ENCODE measurements at regions not wholly inside any gene's neighbourhood (a gene's known extent, or its start where the extent isn't known, plus 50 kb on each side); places are given as distances from the start of the nearest gene placed in this dataset.

DNA sequence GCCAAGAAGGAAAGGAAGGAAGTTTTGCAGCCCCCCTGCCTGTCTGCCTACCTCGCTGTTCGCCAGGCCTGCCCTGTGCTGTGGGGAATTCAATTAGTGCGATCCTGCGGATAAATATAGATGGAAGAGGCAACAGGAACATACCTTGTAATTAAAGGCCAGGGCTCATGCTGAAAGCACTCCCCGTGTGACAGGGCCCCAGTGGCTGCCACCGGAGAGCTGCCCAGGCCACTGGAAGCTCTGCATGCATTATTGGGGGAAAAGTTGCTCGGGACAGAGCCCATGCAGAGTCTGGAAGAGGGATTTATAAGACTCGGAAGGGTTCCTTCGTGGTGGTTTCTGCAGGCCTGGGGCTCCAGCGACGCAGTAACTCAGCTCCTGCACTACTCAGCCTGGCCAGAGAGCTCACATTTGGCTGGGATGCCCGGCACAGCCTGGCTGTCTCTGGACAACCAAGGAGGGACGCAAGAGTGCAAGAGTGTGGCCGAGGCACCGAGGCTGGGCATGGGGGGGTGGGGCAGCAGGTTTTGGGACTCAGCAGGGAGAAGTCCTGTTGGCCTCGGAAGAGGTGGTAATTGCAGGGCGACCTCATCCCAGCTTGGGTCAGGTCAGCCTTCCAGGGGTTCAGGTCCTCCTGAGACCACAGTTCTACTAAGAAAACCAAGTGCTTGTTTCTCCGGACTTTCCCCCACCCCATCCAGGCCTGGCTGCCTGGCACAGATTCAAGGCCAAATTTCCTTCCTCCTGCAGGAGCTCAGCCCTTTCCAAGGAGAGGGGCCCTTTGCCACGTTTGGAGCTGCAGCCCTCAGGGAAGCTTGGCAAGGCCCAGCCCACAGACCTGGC, 68.1 kb upstream of the GGTA1 start:
- no peak overlapping the region for H3K9ac ChIP-seq (ENCODE audit: low read depth, low read length, poor library complexity, severe bottlenecking)
- H4K20me1 ChIP-seq (ENCODE audit: insufficient read depth, low read length, poor library complexity, severe bottlenecking) = no peaks in the 10 kb centered on the region
- H3K4me1 ChIP-seq (ENCODE audit: insufficient read depth, low read length, poor library complexity, severe bottlenecking) = no peaks in the 10 kb centered on the region
- no peaks in the 10 kb centered on the region for H3F3A ChIP-seq (ENCODE audit: low read depth)
- H3K79me2 ChIP-seq (ENCODE audit: insufficient read depth, low read length) = no peaks in the 10 kb centered on the region
- no peak for TF ChIP-seq EZH2phosphoT487 (IDR thresholded peaks at IDR 0.05; ENCODE audit: borderline replicate concordance)
- TF ChIP-seq, protein P1, sequence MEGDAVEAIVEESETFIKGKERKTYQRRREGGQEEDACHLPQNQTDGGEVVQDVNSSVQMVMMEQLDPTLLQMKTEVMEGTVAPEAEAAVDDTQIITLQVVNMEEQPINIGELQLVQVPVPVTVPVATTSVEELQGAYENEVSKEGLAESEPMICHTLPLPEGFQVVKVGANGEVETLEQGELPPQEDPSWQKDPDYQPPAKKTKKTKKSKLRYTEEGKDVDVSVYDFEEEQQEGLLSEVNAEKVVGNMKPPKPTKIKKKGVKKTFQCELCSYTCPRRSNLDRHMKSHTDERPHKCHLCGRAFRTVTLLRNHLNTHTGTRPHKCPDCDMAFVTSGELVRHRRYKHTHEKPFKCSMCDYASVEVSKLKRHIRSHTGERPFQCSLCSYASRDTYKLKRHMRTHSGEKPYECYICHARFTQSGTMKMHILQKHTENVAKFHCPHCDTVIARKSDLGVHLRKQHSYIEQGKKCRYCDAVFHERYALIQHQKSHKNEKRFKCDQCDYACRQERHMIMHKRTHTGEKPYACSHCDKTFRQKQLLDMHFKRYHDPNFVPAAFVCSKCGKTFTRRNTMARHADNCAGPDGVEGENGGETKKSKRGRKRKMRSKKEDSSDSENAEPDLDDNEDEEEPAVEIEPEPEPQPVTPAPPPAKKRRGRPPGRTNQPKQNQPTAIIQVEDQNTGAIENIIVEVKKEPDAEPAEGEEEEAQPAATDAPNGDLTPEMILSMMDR (conservative IDR thresholded peaks at IDR 0.05; ENCODE audit: low read length) = no peak
- no peaks in the 10 kb centered on the region for H3K27me3 ChIP-seq (ENCODE audit: insufficient read depth, low read length, poor library complexity, severe bottlenecking)
- H3K36me3 ChIP-seq (ENCODE audit: insufficient read depth, low read length) = no peaks in the 10 kb centered on the region
- no peak overlapping the region for H3K4me3 ChIP-seq (ENCODE audit: low read length, poor library complexity, severe bottlenecking)
- H3K9me3 ChIP-seq (ENCODE audit: insufficient read depth, low read depth, low read length) = no peaks in the 10 kb centered on the region
- H2AFZ ChIP-seq (ENCODE audit: low read length) = no peak overlapping the region
- H3K9me2 ChIP-seq (replicated peaks; ENCODE audit: low read depth, low read length) = no peaks in the 10 kb centered on the region
- H3K4me2 ChIP-seq (ENCODE audit: low read depth, low read length, poor library complexity, severe bottlenecking) = no peak overlapping the region

DNA sequence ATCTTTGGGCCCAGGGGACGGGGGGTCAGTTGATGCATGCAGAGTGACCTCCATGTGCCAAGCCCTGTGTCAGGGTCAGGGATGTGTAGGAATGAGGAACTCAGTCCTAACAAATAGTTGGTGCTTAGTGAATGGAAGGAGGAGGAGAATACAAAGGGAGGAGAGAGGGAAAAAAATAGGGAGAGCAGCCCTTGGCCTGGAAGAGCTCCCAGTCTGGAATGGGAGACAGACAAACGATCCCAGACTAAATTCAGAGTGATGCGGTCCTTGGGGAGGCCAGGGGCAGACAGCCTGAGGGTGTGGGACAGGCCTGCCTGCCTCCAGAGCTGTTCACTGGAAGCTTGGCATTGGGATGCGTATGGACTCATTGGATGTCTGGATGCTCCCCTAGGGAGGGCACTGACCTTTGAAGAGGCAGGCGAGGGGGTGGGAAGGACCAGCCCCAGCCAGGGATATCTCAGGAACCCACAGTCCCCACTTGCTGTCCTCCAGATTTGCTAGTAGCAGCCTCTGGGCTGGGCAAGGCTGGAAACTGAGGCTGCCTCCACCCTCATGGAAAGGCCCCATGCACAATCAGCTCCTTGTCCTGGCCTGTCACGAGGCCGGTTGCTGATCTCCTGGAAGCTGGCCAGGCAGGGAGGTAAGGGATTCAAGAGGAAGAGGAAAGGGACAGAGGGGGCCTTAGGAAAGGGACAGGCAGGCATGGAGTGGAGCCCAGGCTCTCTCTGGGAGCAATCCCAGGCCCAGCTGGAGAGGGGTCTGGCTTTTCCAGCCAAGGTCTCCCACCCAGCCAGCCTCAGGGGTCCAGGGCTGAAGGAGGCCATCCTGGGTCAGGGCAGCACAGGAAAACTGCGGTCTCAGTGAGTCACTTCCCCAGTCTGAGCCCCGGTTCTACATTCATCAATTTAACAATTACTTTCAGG, 69.0 kb upstream of the GGTA1 start:
- no peak overlapping the region for H3K4me3 ChIP-seq (ENCODE audit: low read length, poor library complexity, severe bottlenecking)
- H3K9me3 ChIP-seq (ENCODE audit: insufficient read depth, low read depth, low read length) = no peaks in the 10 kb centered on the region
- no peaks in the 10 kb centered on the region for H3F3A ChIP-seq (ENCODE audit: low read depth)
- no peaks in the 10 kb centered on the region for H3K27me3 ChIP-seq (ENCODE audit: insufficient read depth, low read length, poor library complexity, severe bottlenecking)
- H3K4me1 ChIP-seq (ENCODE audit: insufficient read depth, low read length, poor library complexity, severe bottlenecking) = no peaks in the 10 kb centered on the region
- TF ChIP-seq EZH2phosphoT487 (IDR thresholded peaks at IDR 0.05; ENCODE audit: borderline replicate concordance) = no peak
- TF ChIP-seq, protein P1 (conservative IDR thresholded peaks at IDR 0.05; ENCODE audit: low read length) = no peak
- no peak overlapping the region for H3K4me2 ChIP-seq (ENCODE audit: low read depth, low read length, poor library complexity, severe bottlenecking)
- no peak overlapping the region for H3K9ac ChIP-seq (ENCODE audit: low read depth, low read length, poor library complexity, severe bottlenecking)
- H3K79me2 ChIP-seq (ENCODE audit: insufficient read depth, low read length) = no peaks in the 10 kb centered on the region
- H4K20me1 ChIP-seq (ENCODE audit: insufficient read depth, low read length, poor library complexity, severe bottlenecking) = no peaks in the 10 kb centered on the region
- H3K36me3 ChIP-seq (ENCODE audit: insufficient read depth, low read length) = no peaks in the 10 kb centered on the region
- no peak overlapping the region for H2AFZ ChIP-seq (ENCODE audit: low read length)
- no peaks in the 10 kb centered on the region for H3K9me2 ChIP-seq (replicated peaks; ENCODE audit: low read depth, low read length)

DNA sequence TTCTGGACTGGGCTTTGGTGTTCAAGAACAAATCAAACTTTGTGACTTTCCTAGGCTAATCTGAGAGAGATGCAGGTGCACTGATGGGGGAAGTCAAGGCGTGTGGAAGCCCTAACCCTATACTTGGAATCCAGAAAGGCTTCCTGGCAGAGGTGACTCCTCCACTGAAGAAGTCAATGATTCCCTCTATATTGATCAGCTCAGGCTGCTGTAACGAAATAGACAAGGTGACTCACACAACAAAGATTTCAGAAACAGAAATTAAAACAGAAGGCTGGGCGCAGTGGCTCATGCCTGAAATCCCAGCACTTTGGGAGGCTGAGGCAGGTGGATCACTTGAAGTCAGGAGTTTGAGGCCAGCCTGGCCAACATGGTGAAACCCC, 69.6 kb upstream of the GGTA1 start:
- no peak overlapping the region for H2AFZ ChIP-seq (ENCODE audit: low read length)
- H3K4me3 ChIP-seq (ENCODE audit: low read length, poor library complexity, severe bottlenecking) = no peak overlapping the region
- H3K4me2 ChIP-seq (ENCODE audit: low read depth, low read length, poor library complexity, severe bottlenecking) = no peak overlapping the region
- no peak for TF ChIP-seq EZH2phosphoT487 (IDR thresholded peaks at IDR 0.05; ENCODE audit: borderline replicate concordance)
- TF ChIP-seq, protein P1 (conservative IDR thresholded peaks at IDR 0.05; ENCODE audit: low read length) = no peak
- H4K20me1 ChIP-seq (ENCODE audit: insufficient read depth, low read length, poor library complexity, severe bottlenecking) = no peaks in the 10 kb centered on the region
- H3F3A ChIP-seq (ENCODE audit: low read depth) = no peaks in the 10 kb centered on the region
- no peaks in the 10 kb centered on the region for H3K79me2 ChIP-seq (ENCODE audit: insufficient read depth, low read length)
- H3K9me3 ChIP-seq (ENCODE audit: insufficient read depth, low read depth, low read length) = no peaks in the 10 kb centered on the region
- no peaks in the 10 kb centered on the region for H3K27me3 ChIP-seq (ENCODE audit: insufficient read depth, low read length, poor library complexity, severe bottlenecking)
- no peaks in the 10 kb centered on the region for H3K9me2 ChIP-seq (replicated peaks; ENCODE audit: low read depth, low read length)
- H3K4me1 ChIP-seq (ENCODE audit: insufficient read depth, low read length, poor library complexity, severe bottlenecking) = no peaks in the 10 kb centered on the region
- H3K36me3 ChIP-seq (ENCODE audit: insufficient read depth, low read length) = no peaks in the 10 kb centered on the region
- H3K9ac ChIP-seq (ENCODE audit: low read depth, low read length, poor library complexity, severe bottlenecking) = no peak overlapping the region

Measured in Loucy (cell line).